ENCODE measurements at regions not wholly inside any gene's neighbourhood (a gene's known extent, or its start where the extent isn't known, plus 50 kb on each side); places are given as distances from the start of the nearest gene placed in this dataset.

DNA sequence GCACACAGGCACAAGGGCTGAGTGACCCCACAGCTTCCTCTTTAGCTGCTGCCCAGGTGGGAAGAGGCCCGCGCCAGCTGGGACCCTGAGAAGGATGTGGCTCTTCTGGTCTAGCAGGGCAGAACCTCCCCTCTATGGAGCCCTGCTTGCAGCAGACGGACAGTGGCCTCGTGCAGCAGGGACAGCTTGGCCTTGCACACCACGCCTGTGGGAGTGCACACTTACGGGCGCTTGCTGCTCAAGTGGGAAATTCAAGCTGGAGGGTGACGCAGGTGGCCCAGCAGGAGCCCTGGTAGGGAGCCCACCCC, 971.4 kb downstream of the BRD1 start:
- no peak for DNase-seq
- no peaks in the 10 kb centered on the region for H3K36me3 ChIP-seq
- intact Hi-C loops (cut with DNase I; ENCODE audit: low total_unique reads): no loop called here
- no peak overlapping the region for H3K4me3 ChIP-seq
- peaks cover 0 to 5% (median 0%) of the 10 kb centered on the region in 3 donors for H3K27me3 ChIP-seq
- 83 to 92% (median 83%) methylated on average over 5 to 8 of the region's 8 CpGs for WGBS, 5 donors
- TF ChIP-seq EP300 (IDR thresholded peaks at IDR 0.05) (no peak), POLR2A (IDR thresholded peaks at IDR 0.05) (no peak)
- no peaks in the 10 kb centered on the region for H3K4me1 ChIP-seq
- H3K27ac ChIP-seq: no peak overlapping the region
- H3K9me3 ChIP-seq: no peaks in the 10 kb centered on the region

DNA sequence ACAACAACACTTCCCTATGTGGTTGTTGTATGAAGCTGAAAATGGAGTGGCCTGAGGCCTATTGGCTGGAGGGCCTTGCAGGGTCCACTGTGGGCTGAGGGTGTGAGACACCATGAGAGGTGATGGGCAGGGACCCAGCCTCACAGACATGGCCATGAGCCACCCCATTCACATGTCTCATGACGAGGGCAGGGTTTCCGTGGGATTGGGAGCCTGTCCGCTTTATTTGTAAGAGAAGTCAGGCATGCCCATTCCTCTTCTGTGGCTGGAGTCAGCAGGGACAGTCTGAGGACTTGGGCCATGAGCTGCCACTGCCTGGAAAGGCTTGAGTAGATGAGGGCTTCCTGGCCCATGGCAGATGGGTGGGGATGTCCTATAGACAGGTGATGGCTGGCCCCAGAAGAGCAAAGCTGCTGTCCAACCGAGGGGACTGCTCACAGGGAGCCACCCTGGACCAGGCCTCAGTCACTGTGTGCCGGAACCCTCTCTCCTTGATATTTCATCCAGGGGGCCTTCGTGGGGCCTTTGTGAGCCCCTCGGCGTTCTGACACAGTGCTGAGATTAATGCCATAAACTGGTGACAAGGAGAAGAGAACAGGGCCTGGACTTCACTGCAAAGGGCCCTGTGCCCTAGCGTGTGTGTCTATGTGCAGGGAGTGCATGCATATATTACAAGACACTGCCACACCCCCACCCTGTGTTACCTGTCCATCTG, 971.9 kb downstream of the BRD1 start:
- Histone ChIP-seq H3K4me1 (no peaks in the 10 kb centered on the region), H3K27ac (no peak overlapping the region), H3K27me3 (no peaks in the 10 kb centered on the region), H3K9me3 (no peaks in the 10 kb centered on the region), H3K36me3 (no peaks in the 10 kb centered on the region), H3K4me3 (no peak overlapping the region)
- no peak for DNase-seq
- TF ChIP-seq POLR2A (IDR thresholded peaks at IDR 0.05) (no peak), POLR2AphosphoS5 (IDR thresholded peaks at IDR 0.05) (no peak), EP300 (IDR thresholded peaks at IDR 0.05) (no peak)
- TF ChIP-seq, protein P1, sequence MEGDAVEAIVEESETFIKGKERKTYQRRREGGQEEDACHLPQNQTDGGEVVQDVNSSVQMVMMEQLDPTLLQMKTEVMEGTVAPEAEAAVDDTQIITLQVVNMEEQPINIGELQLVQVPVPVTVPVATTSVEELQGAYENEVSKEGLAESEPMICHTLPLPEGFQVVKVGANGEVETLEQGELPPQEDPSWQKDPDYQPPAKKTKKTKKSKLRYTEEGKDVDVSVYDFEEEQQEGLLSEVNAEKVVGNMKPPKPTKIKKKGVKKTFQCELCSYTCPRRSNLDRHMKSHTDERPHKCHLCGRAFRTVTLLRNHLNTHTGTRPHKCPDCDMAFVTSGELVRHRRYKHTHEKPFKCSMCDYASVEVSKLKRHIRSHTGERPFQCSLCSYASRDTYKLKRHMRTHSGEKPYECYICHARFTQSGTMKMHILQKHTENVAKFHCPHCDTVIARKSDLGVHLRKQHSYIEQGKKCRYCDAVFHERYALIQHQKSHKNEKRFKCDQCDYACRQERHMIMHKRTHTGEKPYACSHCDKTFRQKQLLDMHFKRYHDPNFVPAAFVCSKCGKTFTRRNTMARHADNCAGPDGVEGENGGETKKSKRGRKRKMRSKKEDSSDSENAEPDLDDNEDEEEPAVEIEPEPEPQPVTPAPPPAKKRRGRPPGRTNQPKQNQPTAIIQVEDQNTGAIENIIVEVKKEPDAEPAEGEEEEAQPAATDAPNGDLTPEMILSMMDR (IDR thresholded peaks at IDR 0.05): no peak
- intact Hi-C loops (cut with DNase I; ENCODE audit: low total_unique reads): no loop called here
- WGBS, 5 donors: 71 to 93% (median 86%) methylated on average over 9 of the region's 9 CpGs

DNA sequence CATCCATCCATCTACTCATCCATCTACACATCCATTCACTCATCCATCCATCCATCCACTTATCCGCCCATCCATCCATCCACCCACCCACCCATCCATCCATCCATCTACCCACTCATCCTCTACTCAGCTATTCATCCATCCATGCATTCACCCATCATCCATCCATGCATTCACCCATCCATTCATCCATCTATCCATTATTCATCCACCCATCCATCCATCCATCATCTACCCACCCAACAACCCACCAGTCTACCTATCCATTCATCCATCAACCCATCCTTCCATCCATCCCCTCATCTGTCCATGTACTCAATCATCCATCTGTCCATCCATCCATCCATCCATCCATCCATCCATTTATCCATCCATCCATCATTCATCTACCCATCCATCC, 972.7 kb downstream of the BRD1 start:
- no peaks in the 10 kb centered on the region for H3K9me3 ChIP-seq
- intact Hi-C loops (cut with DNase I; ENCODE audit: low total_unique reads): no loop called here
- H3K4me1 ChIP-seq: no peaks in the 10 kb centered on the region
- H3K27me3 ChIP-seq: peaks cover 0 to 1% (median 0%) of the 10 kb centered on the region in 3 donors
- H3K27ac ChIP-seq: no peak overlapping the region
- no peak overlapping the region for H3K4me3 ChIP-seq
- TF ChIP-seq POLR2AphosphoS5 (IDR thresholded peaks at IDR 0.05) (no peak), POLR2A (IDR thresholded peaks at IDR 0.05) (no peak), EP300 (IDR thresholded peaks at IDR 0.05) (no peak)
- TF ChIP-seq, protein P1 (IDR thresholded peaks at IDR 0.05): no peak
- no peaks in the 10 kb centered on the region for H3K36me3 ChIP-seq
- no peak for DNase-seq
- WGBS, 5 donors: 50 to 81% (median 80%) methylated on average over 1 of the region's 1 CpG

DNA sequence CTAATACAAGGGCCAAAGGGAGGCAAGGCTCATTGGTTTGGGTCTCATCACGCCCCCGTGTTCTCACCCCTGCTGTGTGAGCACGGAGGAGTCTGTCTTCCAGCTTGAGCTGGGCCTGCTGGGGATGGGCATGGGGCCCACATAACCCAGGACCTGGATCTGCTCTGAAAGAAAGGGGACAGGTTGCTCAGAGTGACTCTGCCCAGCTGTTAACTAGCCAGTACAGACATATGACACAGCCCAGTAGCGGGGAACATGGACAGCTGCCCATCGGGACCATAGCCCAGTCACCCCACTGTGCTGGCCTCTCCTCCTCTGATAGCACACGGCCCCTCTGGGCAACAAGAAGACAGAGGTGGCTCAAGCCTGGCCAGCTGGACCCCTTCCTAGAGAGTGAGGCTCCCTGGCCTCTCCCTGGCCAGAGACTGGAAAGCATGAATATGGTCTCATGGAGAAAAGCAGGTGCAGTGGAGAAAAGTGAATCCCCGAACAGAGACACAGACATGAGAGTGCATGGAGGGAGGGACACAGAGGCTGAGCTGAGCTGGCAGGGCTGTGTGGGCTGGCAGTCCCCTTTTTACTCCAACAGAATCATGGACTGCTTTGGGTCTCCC, 973.9 kb downstream of the BRD1 start:
- DNase-seq: no peak
- no peak overlapping the region for H3K27ac ChIP-seq

More for the DNA sequence above, 973.9 kb downstream of the BRD1 start:
- H3K27me3 ChIP-seq: peaks cover 0 to 9% (median 0%) of the 10 kb centered on the region in 3 donors
- H3K4me1 ChIP-seq: no peaks in the 10 kb centered on the region
- H3K4me3 ChIP-seq: no peak overlapping the region
- intact Hi-C loops (cut with DNase I; ENCODE audit: low total_unique reads): no loop called here
- H3K36me3 ChIP-seq: no peaks in the 10 kb centered on the region
- H3K9me3 ChIP-seq: no peaks in the 10 kb centered on the region
- TF ChIP-seq POLR2A (IDR thresholded peaks at IDR 0.05) (no peak), EP300 (IDR thresholded peaks at IDR 0.05) (no peak), POLR2AphosphoS5 (IDR thresholded peaks at IDR 0.05) (no peak)
- TF ChIP-seq, protein P1 (IDR thresholded peaks at IDR 0.05): no peak
- WGBS, 5 donors: 71 to 85% (median 80%) methylated on average over 5 to 7 of the region's 7 CpGs
